Ovary (tissue), 7 donors: ENCODE measurements at regions not wholly inside any gene's neighbourhood (a gene's known extent, or its start where the extent isn't known, plus 50 kb on each side); places are given as distances from the start of the nearest gene placed in this dataset.

Source experiments
- DNase-seq, 5 donors: peaks; one replicate each; pipeline ENCODE4 v3.0.0-alpha.2; 2019 to 2020
- H3K27ac ChIP-seq, 2 donors: fragments of 200-600 bp; one replicate each; pipeline versions ENCODE4 v1.5.1 to v1.8.0; 2019 to 2022
- H3K27me3 ChIP-seq: fragments of 200-600 bp; one replicate; pipeline ENCODE4 v1.8.0; 2022
- H3K36me3 ChIP-seq: fragments of 200-600 bp; sonication (generic); one replicate; pipeline ENCODE4 v1.5.1; 2019
- H3K4me1 ChIP-seq: one replicate; pipeline ENCODE4 v1.8.1; 2013; ENCODE audit warnings: mild to moderate bottlenecking, moderate library complexity; ENCODE audit not compliant: insufficient read depth
- H3K4me3 ChIP-seq: fragments of 200-600 bp; sonication (generic); one replicate; pipeline ENCODE4 v1.5.1; 2017
- H3K9me3 ChIP-seq, 2 donors: fragments of 200-600 bp in 1 of 2; sonication (generic) in 1 of 2; one replicate each; pipeline versions ENCODE4 v1.5.1 to v1.8.1; 2013 to 2019; ENCODE audit warnings: mild to moderate bottlenecking in 1 of 2, moderate library complexity in 1 of 2
- CTCF ChIP-seq, 3 donors: fragments of 450-650 bp in 2 of 3; fragments of 200-600 bp in 1 of 3; IDR thresholded peaks; one replicate each; pipeline versions ENCODE4 v1.5.1 to v1.8.0; 2016 to 2022; ENCODE audit warnings: antibody characterized with exemption in 3 of 3, mild to moderate bottlenecking in 1 of 3
- EP300 ChIP-seq: sonication (generic); formaldehyde crosslinking; IDR thresholded peaks from one replicate; pipeline ENCODE4 v1.6.1; 2017; ENCODE audit warnings: antibody characterized with exemption
- POLR2A ChIP-seq: fragments of 450-650 bp; IDR thresholded peaks from one replicate; pipeline ENCODE4 v1.6.1; 2017; ENCODE audit warnings: antibody characterized with exemption, mild to moderate bottlenecking, moderate library complexity
- WGBS, 3 donors: extraction: QIAGEN DNeasy Blood & Tissue Kit in 1 of 3; methylation state at CpG; one replicate each; pipeline versions ENCODE4 v1.1.5 to v1.1.7; 2013 to 2017; 5-methylcytosine and 5-hydroxymethylcytosine counted together
- intact Hi-C, 4 donors: fragments of 100-400 bp; cut with DNase I; formaldehyde crosslinking; loops; one replicate each; pipeline versions ENCODE4 v1.11.0 to v1.15.1; 2022 to 2023
- donor health status: DM: no; HTN: no; CAD: no; lungs with moderate emphysema.
- donor health status: DM: no; HTN: no; CAD: no.
- donor health status: Bipolar disorder and iron deficiency.
- donor health status: DM: no; HTN: no; CAD: no.
- donor health status: DM: yes; HTN: yes; CAD: no.

DNA sequence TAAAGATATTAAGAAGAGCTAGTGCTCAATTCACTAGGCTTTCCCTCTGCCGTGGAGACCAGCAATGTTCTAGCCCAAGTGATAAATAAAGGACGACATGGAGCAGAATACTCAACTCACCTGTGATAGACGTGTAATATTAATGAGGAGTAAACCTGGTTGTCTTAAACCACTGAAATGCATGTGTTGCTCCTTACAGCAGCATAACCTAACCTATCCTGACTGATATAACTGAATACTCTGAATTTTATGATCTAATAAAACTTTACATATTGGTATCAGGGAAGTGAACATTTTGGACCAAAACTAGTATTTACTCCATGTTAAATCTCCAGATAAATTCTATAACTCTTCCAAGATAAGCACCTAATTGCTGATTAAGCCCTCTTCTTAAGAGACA is 531.0 kb downstream of the METTL4 start:
- no peak overlapping the region for H3K27ac ChIP-seq
- no peak for DNase-seq
- H3K9me3 ChIP-seq: no peaks in the 10 kb centered on the region
- no peaks in the 10 kb centered on the region for H3K36me3 ChIP-seq
- H3K4me1 ChIP-seq: no peaks in the 10 kb centered on the region
- 82 to 87% (median 85%) methylated on average over 3 of the region's 3 CpGs for WGBS, 3 donors
- H3K27me3 ChIP-seq: no peaks in the 10 kb centered on the region
- no peak for TF ChIP-seq CTCF (IDR thresholded peaks at IDR 0.05)
- TF ChIP-seq EP300: no peak
- no peak for TF ChIP-seq POLR2A
- H3K4me3 ChIP-seq: no peak overlapping the region
- intact Hi-C loops: loop anchor here in 1 of 4 donors (10.0 kb wide), 1 partner anchor 245 kb away; no protein-coding TSS in a partner anchor

DNA sequence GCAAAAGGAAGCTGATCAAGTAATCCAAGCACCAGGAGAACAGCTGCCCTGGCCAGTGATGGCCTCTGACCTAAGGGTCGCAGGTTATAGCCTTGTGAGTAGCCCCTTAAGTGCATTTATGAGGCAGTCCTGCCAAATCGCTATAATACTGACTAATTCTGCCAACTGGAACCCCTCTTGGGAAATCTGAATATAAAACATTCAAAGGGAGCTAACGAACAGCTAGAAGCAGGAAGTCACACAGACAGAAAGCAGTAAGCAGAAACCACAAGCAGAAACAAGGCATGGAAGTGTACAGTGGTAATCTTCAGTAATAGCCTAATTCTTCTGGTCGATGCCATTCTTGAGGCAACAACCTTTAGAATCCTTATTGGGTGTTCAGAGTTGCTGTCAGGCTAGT is 521.3 kb downstream of the METTL4 start:
- Histone ChIP-seq H3K27ac (no peak overlapping the region), H3K4me1 (no peaks in the 10 kb centered on the region), H3K4me3 (no peak overlapping the region), H3K9me3 (no peaks in the 10 kb centered on the region), H3K36me3 (no peaks in the 10 kb centered on the region), H3K27me3 (no peaks in the 10 kb centered on the region)
- intact Hi-C loops: loop anchor here in 1 of 4 donors (10.0 kb wide), 1 partner anchor 235 kb away; no protein-coding TSS in a partner anchor
- WGBS, 3 donors: 39 to 45% (median 45%) methylated on average over 4 of the region's 4 CpGs
- no peak for TF ChIP-seq POLR2A
- TF ChIP-seq EP300: no peak
- TF ChIP-seq CTCF (IDR thresholded peaks at IDR 0.05): no peak
- no peak for DNase-seq

DNA sequence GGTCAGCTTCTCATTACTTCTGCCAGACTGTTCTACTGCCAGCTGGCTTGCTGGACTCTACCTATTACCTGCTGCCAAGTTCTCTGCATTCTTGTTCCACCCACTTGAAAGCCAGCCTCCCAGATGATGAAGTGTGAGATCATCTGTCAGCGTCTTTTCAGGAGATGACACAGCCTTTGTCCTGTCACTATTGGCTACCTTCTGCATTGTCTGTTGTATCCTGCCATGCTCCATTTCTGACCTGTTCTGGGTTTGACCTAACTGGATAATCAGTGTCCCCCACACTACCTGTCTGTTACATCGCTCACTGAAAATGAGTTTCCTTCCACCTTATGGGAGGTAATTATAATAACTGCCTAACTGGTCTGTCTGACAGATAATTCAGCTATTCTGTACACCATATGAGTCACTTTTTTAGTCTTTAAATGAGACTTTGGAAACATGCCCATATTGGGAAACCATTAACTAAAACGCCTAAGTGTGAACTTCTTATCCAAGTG is 520.6 kb downstream of the METTL4 start:
- intact Hi-C loops: no loop called here
- no peaks in the 10 kb centered on the region for H3K9me3 ChIP-seq
- H3K4me3 ChIP-seq: no peak overlapping the region
- TF ChIP-seq CTCF (IDR thresholded peaks at IDR 0.05): no peak
- no peak for TF ChIP-seq EP300
- TF ChIP-seq POLR2A: no peak
- H3K27me3 ChIP-seq: no peaks in the 10 kb centered on the region
- WGBS, 3 donors: 57 to 71% (median 67%) methylated on average over 3 of the region's 3 CpGs
- no peaks in the 10 kb centered on the region for H3K36me3 ChIP-seq
- no peak for DNase-seq
- H3K4me1 ChIP-seq: no peaks in the 10 kb centered on the region
- H3K27ac ChIP-seq: no peak overlapping the region

DNA sequence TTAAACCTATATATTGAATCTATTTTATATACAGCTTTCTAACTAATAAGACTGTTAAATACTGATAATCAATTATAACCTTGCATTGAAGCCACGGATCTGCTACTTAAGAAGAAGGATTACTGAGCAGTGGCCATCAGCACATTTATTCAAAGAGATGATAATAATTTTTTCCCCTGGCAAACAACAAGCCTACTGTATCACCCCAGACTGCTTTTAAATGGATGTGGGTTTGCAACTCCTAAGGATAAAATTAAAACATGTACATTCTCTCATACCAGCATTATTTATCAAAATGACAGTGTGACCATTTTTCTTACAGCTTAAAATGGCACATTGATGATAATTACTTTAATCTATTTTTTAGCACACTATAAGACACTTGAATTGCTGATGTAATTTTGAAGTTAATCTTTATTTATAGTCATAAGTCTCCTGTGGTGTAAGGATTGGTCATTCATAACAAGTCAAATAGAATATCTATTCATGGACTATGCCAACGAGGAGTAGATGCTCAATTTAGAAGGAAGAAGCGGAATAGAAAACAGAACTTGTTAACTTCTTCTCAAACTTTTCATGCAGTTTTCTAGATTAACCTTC is 517.7 kb downstream of the METTL4 start:
- Histone ChIP-seq H3K27me3 (no peaks in the 10 kb centered on the region), H3K4me3 (no peak overlapping the region), H3K4me1 (no peaks in the 10 kb centered on the region), H3K9me3 (peaks cover 0 to 4% of the 10 kb centered on the region in 2 donors), H3K27ac (no peak overlapping the region), H3K36me3 (no peaks in the 10 kb centered on the region)
- DNase-seq: no peak
- WGBS, 3 donors: 79 to 81% (median 80%) methylated on average over 3 of the region's 3 CpGs
- intact Hi-C loops: no loop called here
- TF ChIP-seq CTCF (IDR thresholded peaks at IDR 0.05): no peak
- no peak for TF ChIP-seq EP300
- TF ChIP-seq POLR2A: no peak
